Stimulated activated CD8-positive, alpha-beta memory T cell treated with anti-CD3 and anti-CD28 coated beads, Interleukin-4, amount 100 ng/mL, for 24 hours (primary cell): ENCODE measurements at regions not wholly inside any gene's neighbourhood (a gene's known extent, or its start where the extent isn't known, plus 50 kb on each side); places are given as distances from the start of the nearest gene placed in this dataset.

Experiments used
- DNase-seq: peaks from one replicate; pipeline ENCODE4 v3.0.0-alpha.2; 2020; ENCODE audit warnings: low read depth

- DNase-seq: no peak
These were observed 51.1 kb downstream of the HYCC1 start for GRCh38 chr7:22962775-22963350.

- no peak for DNase-seq
These were observed 55.2 kb downstream of the HYCC1 start for GRCh38 chr7:22958742-22959141.

GRCh38 chr7:22954251-22954650 lies 59.7 kb downstream of the HYCC1 start:
- DNase-seq: no peak

GRCh38 chr7:22952306-22953015 lies 61.5 kb downstream of the HYCC1 start:
- DNase-seq: no peak

GRCh38 chr7:22949944-22950343 lies 64.0 kb downstream of the HYCC1 start:
- DNase-seq: no peak

GRCh38 chr7:22949221-22949620 lies 64.7 kb downstream of the HYCC1 start:
- DNase-seq: no peak

GRCh38 chr7:22948770-22949169 lies 65.2 kb downstream of the HYCC1 start:
- DNase-seq: no peak

- no peak for DNase-seq
These were observed 68.3 kb downstream of the HYCC1 start for GRCh38 chr7:22945584-22945983.

- no peak for DNase-seq
These were observed 69.4 kb downstream of the HYCC1 start for GRCh38 chr7:22944510-22944909.

GRCh38 chr7:22944022-22944421 lies 69.9 kb downstream of the HYCC1 start:
- no peak for DNase-seq

GRCh38 chr7:22942191-22942590 lies 71.7 kb downstream of the HYCC1 start:
- DNase-seq: no peak

- no peak for DNase-seq
These were observed 74.1 kb downstream of the HYCC1 start for GRCh38 chr7:22939842-22940241.

GRCh38 chr7:22937946-22938345 lies 76.0 kb downstream of the HYCC1 start:
- DNase-seq: no peak

- DNase-seq: no peak
These were observed 77.7 kb downstream of the HYCC1 start for GRCh38 chr7:22936246-22936645.

GRCh38 chr7:22935269-22935668 lies 78.7 kb downstream of the HYCC1 start:
- DNase-seq: no peak

- no peak for DNase-seq
These were observed 79.4 kb downstream of the HYCC1 start for GRCh38 chr7:22934473-22935065.

- no peak for DNase-seq
These were observed 79.9 kb downstream of the HYCC1 start for GRCh38 chr7:22934023-22934422.

- no peak for DNase-seq
These were observed 81.0 kb downstream of the HYCC1 start for GRCh38 chr7:22932896-22933295.

GRCh38 chr7:22931011-22931410 lies 82.9 kb downstream of the HYCC1 start:
- DNase-seq: no peak

- no peak for DNase-seq
These were observed 91.6 kb downstream of the HYCC1 start for GRCh38 chr7:22922307-22922706.

GRCh38 chr7:22921386-22922086 lies 92.4 kb downstream of the HYCC1 start:
- DNase-seq: no peak

GRCh38 chr7:22920672-22921071 lies 93.3 kb downstream of the HYCC1 start:
- DNase-seq: no peak

GRCh38 chr7:22913158-22913557 lies 90.5 kb upstream of the TOMM7 start:
- DNase-seq: no peak
